ENCODE measurements at regions not wholly inside any gene's neighbourhood (a gene's known extent, or its start where the extent isn't known, plus 50 kb on each side); places are given as distances from the start of the nearest gene placed in this dataset.

DNA sequence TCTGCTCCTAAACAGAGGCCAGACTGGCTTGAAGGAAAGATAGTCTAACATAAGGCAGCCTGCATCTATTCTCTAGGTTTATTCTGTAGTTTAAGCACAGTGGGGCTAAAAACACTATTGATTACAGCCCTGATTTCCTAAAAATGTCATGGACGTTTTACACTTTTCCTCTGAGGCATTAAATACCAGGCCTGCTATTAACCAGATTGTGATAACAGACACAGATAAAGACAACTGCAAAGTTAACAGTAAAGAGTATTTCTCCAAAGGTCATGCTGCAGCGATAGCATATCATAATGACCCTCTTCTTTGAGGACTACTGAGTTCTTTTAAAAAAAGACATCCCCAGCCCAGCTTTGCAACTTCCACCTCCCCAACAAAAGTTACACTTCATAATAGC lies 59.6 kb upstream of the MON1B start:
- no peaks in the 10 kb centered on the region for H3K4me1 ChIP-seq (ENCODE audit: insufficient read depth, low read length, poor library complexity, severe bottlenecking)
- H4K20me1 ChIP-seq (ENCODE audit: insufficient read depth, low read length, poor library complexity, severe bottlenecking) = no peaks in the 10 kb centered on the region
- H3K9me3 ChIP-seq (ENCODE audit: insufficient read depth, low read depth, low read length) = no peaks in the 10 kb centered on the region
- no peaks in the 10 kb centered on the region for H3K36me3 ChIP-seq (ENCODE audit: insufficient read depth, low read length)
- no peak overlapping the region for H3K4me3 ChIP-seq (ENCODE audit: low read length, poor library complexity, severe bottlenecking)
- no peaks in the 10 kb centered on the region for H3K9me2 ChIP-seq (replicated peaks; ENCODE audit: low read depth, low read length)
- TF ChIP-seq, protein P1, sequence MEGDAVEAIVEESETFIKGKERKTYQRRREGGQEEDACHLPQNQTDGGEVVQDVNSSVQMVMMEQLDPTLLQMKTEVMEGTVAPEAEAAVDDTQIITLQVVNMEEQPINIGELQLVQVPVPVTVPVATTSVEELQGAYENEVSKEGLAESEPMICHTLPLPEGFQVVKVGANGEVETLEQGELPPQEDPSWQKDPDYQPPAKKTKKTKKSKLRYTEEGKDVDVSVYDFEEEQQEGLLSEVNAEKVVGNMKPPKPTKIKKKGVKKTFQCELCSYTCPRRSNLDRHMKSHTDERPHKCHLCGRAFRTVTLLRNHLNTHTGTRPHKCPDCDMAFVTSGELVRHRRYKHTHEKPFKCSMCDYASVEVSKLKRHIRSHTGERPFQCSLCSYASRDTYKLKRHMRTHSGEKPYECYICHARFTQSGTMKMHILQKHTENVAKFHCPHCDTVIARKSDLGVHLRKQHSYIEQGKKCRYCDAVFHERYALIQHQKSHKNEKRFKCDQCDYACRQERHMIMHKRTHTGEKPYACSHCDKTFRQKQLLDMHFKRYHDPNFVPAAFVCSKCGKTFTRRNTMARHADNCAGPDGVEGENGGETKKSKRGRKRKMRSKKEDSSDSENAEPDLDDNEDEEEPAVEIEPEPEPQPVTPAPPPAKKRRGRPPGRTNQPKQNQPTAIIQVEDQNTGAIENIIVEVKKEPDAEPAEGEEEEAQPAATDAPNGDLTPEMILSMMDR (conservative IDR thresholded peaks at IDR 0.05; ENCODE audit: low read length) = no peak
- no peak for TF ChIP-seq EZH2phosphoT487 (IDR thresholded peaks at IDR 0.05; ENCODE audit: borderline replicate concordance)
- no peaks in the 10 kb centered on the region for H3K79me2 ChIP-seq (ENCODE audit: insufficient read depth, low read length)
- no peak overlapping the region for H3K9ac ChIP-seq (ENCODE audit: low read depth, low read length, poor library complexity, severe bottlenecking)
- H3F3A ChIP-seq (ENCODE audit: low read depth) = no peaks in the 10 kb centered on the region
- H3K4me2 ChIP-seq (ENCODE audit: low read depth, low read length, poor library complexity, severe bottlenecking) = no peak overlapping the region
- H3K27me3 ChIP-seq (ENCODE audit: insufficient read depth, low read length, poor library complexity, severe bottlenecking) = no peaks in the 10 kb centered on the region
- H2AFZ ChIP-seq (ENCODE audit: low read length) = no peak overlapping the region

DNA sequence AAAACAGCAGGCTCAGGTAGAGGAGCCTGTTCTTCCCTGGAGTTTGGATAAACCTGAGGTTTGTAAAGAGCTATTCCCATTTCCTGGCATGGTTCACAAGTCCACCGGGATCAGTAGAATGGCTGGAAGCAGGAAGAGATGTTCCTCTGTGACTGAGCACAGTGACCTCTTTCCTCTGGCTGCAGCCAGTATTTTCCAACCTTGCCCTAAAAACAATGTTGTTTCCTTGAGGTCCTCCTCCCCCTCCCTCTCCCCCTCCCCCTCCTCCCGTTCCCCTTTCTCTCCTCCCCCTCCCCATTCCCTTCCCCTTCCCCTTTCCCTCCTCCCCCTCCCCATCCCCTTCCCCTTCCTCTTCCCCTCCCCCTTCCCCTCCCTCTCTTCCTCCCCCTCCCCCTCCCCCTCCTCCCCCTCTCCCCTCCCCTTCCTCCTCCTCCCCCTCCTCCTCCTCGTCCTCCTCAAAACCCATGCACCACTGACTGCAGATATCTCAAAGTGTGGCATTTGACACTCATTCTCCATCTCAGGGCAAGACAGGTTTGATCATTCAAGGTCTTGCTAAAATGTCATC lies 58.9 kb upstream of the MON1B start:
- Histone ChIP-seq H3K9me2 (replicated peaks; ENCODE audit: low read depth, low read length) (no peaks in the 10 kb centered on the region), H4K20me1 (ENCODE audit: insufficient read depth, low read length, poor library complexity, severe bottlenecking) (no peaks in the 10 kb centered on the region), H3K9ac (ENCODE audit: low read depth, low read length, poor library complexity, severe bottlenecking) (no peak overlapping the region), H3K36me3 (ENCODE audit: insufficient read depth, low read length) (no peaks in the 10 kb centered on the region), H2AFZ (ENCODE audit: low read length) (no peak overlapping the region), H3K4me1 (ENCODE audit: insufficient read depth, low read length, poor library complexity, severe bottlenecking) (no peaks in the 10 kb centered on the region), H3K27me3 (ENCODE audit: insufficient read depth, low read length, poor library complexity, severe bottlenecking) (no peaks in the 10 kb centered on the region), H3K9me3 (ENCODE audit: insufficient read depth, low read depth, low read length) (no peaks in the 10 kb centered on the region), H3K4me2 (ENCODE audit: low read depth, low read length, poor library complexity, severe bottlenecking) (no peak overlapping the region), H3K79me2 (ENCODE audit: insufficient read depth, low read length) (no peaks in the 10 kb centered on the region), H3K4me3 (ENCODE audit: low read length, poor library complexity, severe bottlenecking) (no peak overlapping the region), H3F3A (ENCODE audit: low read depth) (no peaks in the 10 kb centered on the region)
- TF ChIP-seq, protein P1 (conservative IDR thresholded peaks at IDR 0.05; ENCODE audit: low read length) = no peak
- TF ChIP-seq EZH2phosphoT487 (IDR thresholded peaks at IDR 0.05; ENCODE audit: borderline replicate concordance) = no peak

DNA sequence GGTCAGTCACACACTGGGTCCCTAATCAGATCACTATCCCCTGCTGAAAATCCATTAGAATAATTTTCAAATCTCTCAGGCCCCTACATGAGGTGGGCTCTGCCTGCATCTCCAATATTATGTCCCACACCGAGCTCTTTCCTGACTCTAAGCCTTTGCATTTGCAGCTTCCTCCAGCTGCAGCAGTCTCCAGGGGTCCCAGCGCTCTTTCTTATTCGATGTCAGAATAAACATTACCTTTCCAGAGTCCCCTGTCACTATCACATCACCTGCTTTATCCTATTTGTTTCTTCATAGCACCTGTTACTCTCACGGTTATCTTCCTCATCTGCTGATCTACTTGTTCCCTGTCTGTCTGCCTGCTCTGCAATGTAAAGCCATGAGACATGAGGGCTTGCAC lies 57.3 kb upstream of the MON1B start:
- Histone ChIP-seq H3K4me2 (ENCODE audit: low read depth, low read length, poor library complexity, severe bottlenecking) (no peak overlapping the region), H3K4me1 (ENCODE audit: insufficient read depth, low read length, poor library complexity, severe bottlenecking) (no peaks in the 10 kb centered on the region), H3K4me3 (ENCODE audit: low read length, poor library complexity, severe bottlenecking) (no peak overlapping the region), H3K36me3 (ENCODE audit: insufficient read depth, low read length) (no peaks in the 10 kb centered on the region), H3K9me2 (replicated peaks; ENCODE audit: low read depth, low read length) (no peaks in the 10 kb centered on the region), H4K20me1 (ENCODE audit: insufficient read depth, low read length, poor library complexity, severe bottlenecking) (no peaks in the 10 kb centered on the region), H3K27me3 (ENCODE audit: insufficient read depth, low read length, poor library complexity, severe bottlenecking) (no peaks in the 10 kb centered on the region), H3K79me2 (ENCODE audit: insufficient read depth, low read length) (no peaks in the 10 kb centered on the region), H3K9me3 (ENCODE audit: insufficient read depth, low read depth, low read length) (no peaks in the 10 kb centered on the region), H2AFZ (ENCODE audit: low read length) (no peak overlapping the region), H3F3A (ENCODE audit: low read depth) (no peaks in the 10 kb centered on the region), H3K9ac (ENCODE audit: low read depth, low read length, poor library complexity, severe bottlenecking) (no peak overlapping the region)
- TF ChIP-seq EZH2phosphoT487 (IDR thresholded peaks at IDR 0.05; ENCODE audit: borderline replicate concordance) = no peak
- TF ChIP-seq, protein P1 (conservative IDR thresholded peaks at IDR 0.05; ENCODE audit: low read length) = no peak
